ENCODE measurements at regions not wholly inside any gene's neighbourhood (a gene's known extent, or its start where the extent isn't known, plus 50 kb on each side); places are given as distances from the start of the nearest gene placed in this dataset.
"Not testable (repeated sequence)": the region's sequence is repeated elsewhere in the genome, so short reads cannot be mapped to it uniquely, and the experiment has no call there.

- no peak for DNase-seq
These were observed 153.2 kb downstream of the CTTN start for GRCh38 chr11:70551351-70552166.

- no peak for DNase-seq
These were observed 154.1 kb downstream of the CTTN start for GRCh38 chr11:70552167-70553150.

- DNase-seq = no peak
These were observed 156.7 kb downstream of the CTTN start for GRCh38 chr11:70555078-70555477.

- no peak for DNase-seq
These were observed 158.8 kb downstream of the CTTN start for GRCh38 chr11:70556884-70557741.

- DNase-seq = no peak
These were observed 159.6 kb downstream of the CTTN start for GRCh38 chr11:70557742-70558485.

GRCh38 chr11:70558681-70559080, 160.4 kb downstream of the CTTN start:
- no peak for DNase-seq

GRCh38 chr11:70559516-70559915, 161.2 kb downstream of the CTTN start:
- DNase-seq = no peak

GRCh38 chr11:70560621-70561020, 162.3 kb downstream of the CTTN start:
- not testable (repeated sequence) for DNase-seq

- DNase-seq = no peak
These were observed 168.6 kb downstream of the CTTN start for GRCh38 chr11:70566768-70567530.

GRCh38 chr11:70567680-70568034, 169.3 kb downstream of the CTTN start:
- no peak for DNase-seq

GRCh38 chr11:70568035-70568813, 169.9 kb downstream of the CTTN start:
- no peak for DNase-seq

GRCh38 chr11:70568814-70569617, 170.7 kb downstream of the CTTN start:
- DNase-seq = no peak

GRCh38 chr11:70569618-70569890, 171.2 kb downstream of the CTTN start:
- DNase-seq = no peak

- DNase-seq = no peak
These were observed 171.8 kb downstream of the CTTN start for GRCh38 chr11:70569996-70570692.

- no peak for DNase-seq
These were observed 172.5 kb downstream of the CTTN start for GRCh38 chr11:70570693-70571395.

- no peak for DNase-seq
These were observed 174.6 kb downstream of the CTTN start for GRCh38 chr11:70572974-70573260.

GRCh38 chr11:70573701-70574151, 175.4 kb downstream of the CTTN start:
- no peak for DNase-seq

- no peak for DNase-seq
These were observed 176.5 kb downstream of the CTTN start for GRCh38 chr11:70574725-70575347.
